ENCODE measurements at regions not wholly inside any gene's neighbourhood (a gene's known extent, or its start where the extent isn't known, plus 50 kb on each side); places are given as distances from the start of the nearest gene placed in this dataset.

DNA sequence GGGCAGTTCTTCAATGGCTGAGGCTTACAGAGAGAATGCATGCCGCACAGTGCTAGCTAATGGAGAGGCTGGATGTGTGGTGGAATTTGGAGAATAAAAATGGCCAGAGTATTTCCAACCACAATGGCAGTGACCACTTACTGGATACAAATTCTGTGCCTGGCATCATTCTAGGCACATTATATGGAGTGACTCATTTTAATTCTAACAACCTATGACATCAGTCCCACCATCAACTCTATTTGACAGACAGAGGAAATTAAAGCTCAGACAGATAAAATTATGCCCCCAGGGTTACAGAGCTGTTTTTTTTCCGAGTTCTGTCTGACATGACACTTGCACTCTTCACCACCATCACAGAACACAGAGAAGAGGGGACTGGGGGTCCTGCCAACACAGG, 105.6 kb upstream of the IL12B start:
- TF ChIP-seq, protein P1, sequence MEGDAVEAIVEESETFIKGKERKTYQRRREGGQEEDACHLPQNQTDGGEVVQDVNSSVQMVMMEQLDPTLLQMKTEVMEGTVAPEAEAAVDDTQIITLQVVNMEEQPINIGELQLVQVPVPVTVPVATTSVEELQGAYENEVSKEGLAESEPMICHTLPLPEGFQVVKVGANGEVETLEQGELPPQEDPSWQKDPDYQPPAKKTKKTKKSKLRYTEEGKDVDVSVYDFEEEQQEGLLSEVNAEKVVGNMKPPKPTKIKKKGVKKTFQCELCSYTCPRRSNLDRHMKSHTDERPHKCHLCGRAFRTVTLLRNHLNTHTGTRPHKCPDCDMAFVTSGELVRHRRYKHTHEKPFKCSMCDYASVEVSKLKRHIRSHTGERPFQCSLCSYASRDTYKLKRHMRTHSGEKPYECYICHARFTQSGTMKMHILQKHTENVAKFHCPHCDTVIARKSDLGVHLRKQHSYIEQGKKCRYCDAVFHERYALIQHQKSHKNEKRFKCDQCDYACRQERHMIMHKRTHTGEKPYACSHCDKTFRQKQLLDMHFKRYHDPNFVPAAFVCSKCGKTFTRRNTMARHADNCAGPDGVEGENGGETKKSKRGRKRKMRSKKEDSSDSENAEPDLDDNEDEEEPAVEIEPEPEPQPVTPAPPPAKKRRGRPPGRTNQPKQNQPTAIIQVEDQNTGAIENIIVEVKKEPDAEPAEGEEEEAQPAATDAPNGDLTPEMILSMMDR (IDR thresholded peaks at IDR 0.05), result no peak
- no peak for TF ChIP-seq POLR2A (IDR thresholded peaks at IDR 0.05)
